HL-60/S4 (cell line): ENCODE measurements at regions not wholly inside any gene's neighbourhood (a gene's known extent, or its start where the extent isn't known, plus 50 kb on each side); places are given as distances from the start of the nearest gene placed in this dataset.

Experiments
- in situ Hi-C: fragments of 300-500 bp; cut with MboI; formaldehyde crosslinking; loops from 2 replicates; pipeline ENCODE4 v1.14.3; 2022; ENCODE audit warnings: low sequenced_read_pairs

- in situ Hi-C loops, result no loop called here
Measured at GRCh38 chr12:34358198-34358597, 335.9 kb downstream of the ALG10 start.

GRCh38 chr12:34361721-34362316, 339.5 kb downstream of the ALG10 start:
- in situ Hi-C loops, result no loop called here

- in situ Hi-C loops, result no loop called here
Measured at GRCh38 chr12:34363050-34363673, 340.9 kb downstream of the ALG10 start.

GRCh38 chr12:34368079-34368478, 345.8 kb downstream of the ALG10 start:
- in situ Hi-C loops, result no loop called here

- in situ Hi-C loops, result no loop called here
Measured at GRCh38 chr12:34371050-34371449, 348.8 kb downstream of the ALG10 start.

GRCh38 chr12:34372003-34372402, 349.7 kb downstream of the ALG10 start:
- in situ Hi-C loops, result no loop called here

GRCh38 chr12:34373926-34374325, 351.6 kb downstream of the ALG10 start:
- in situ Hi-C loops, result no loop called here

GRCh38 chr12:34376133-34376799, 354.0 kb downstream of the ALG10 start:
- in situ Hi-C loops, result no loop called here

GRCh38 chr12:34377243-34378035, 355.1 kb downstream of the ALG10 start:
- in situ Hi-C loops, result no loop called here

GRCh38 chr12:34379142-34379541, 356.8 kb downstream of the ALG10 start:
- in situ Hi-C loops, result no loop called here

- in situ Hi-C loops, result no loop called here
Measured at GRCh38 chr12:34384693-34385092, 362.4 kb downstream of the ALG10 start.

- in situ Hi-C loops, result no loop called here
Measured at GRCh38 chr12:34386016-34386415, 363.7 kb downstream of the ALG10 start.

GRCh38 chr12:34386621-34387255, 364.4 kb downstream of the ALG10 start:
- in situ Hi-C loops, result no loop called here

GRCh38 chr12:34387711-34388635, 365.7 kb downstream of the ALG10 start:
- in situ Hi-C loops, result no loop called here

GRCh38 chr12:34388636-34389377, 366.5 kb downstream of the ALG10 start:
- in situ Hi-C loops, result no loop called here

- in situ Hi-C loops, result no loop called here
Measured at GRCh38 chr12:34389378-34390170, 367.3 kb downstream of the ALG10 start.

GRCh38 chr12:34390171-34390841, 368.0 kb downstream of the ALG10 start:
- in situ Hi-C loops, result no loop called here
